T-cell (primary cell): ENCODE measurements at regions not wholly inside any gene's neighbourhood (a gene's known extent, or its start where the extent isn't known, plus 50 kb on each side); places are given as distances from the start of the nearest gene placed in this dataset.
"Not testable (repeated sequence)": the region's sequence is repeated elsewhere in the genome, so short reads cannot be mapped to it uniquely, and the experiment has no call there.

Source experiments
- ATAC-seq, 4 experiments: fragments of 200-7000 bp in 3 of 4; fragments of 150-1000 bp in 1 of 4; cut with Tn5 transposase; replicated peaks in 1 of 4; 1 replicate in 3 of 4; 2 replicates in 1 of 4; pipeline ENCODE4 v1.10.0; 2021; ENCODE audit warnings: moderate library complexity in 3 of 4, mild to moderate bottlenecking in 2 of 4, moderate number of reproducible peaks in 1 of 4
- CTCF ChIA-PET, 2 donors: fragments of 300-600 bp; sonication (Branson Sonifier 250); formaldehyde crosslinking; loops; one replicate each; lab custom pipeline; 2022; ENCODE audit warnings: antibody characterized with exemption in 2 of 2; lab: Charles Lee
- POLR2A ChIA-PET, 2 donors: fragments of 300-600 bp; sonication (Branson Sonifier 250); formaldehyde crosslinking; loops; one replicate each; lab custom pipeline; 2022; ENCODE audit warnings: antibody characterized with exemption in 2 of 2; lab: Charles Lee
- DNase-seq, 35 experiments: peaks; one replicate each; pipeline versions ENCODE4 v3.0.0 to v3.0.0-alpha.2; 2013 to 2023
- H3K27ac ChIP-seq: one replicate; pipeline ENCODE4 v1.5.1; 2013; ENCODE audit warnings: low read length
- H3K27me3 ChIP-seq, 2 experiments: replicated peaks in 1 of 2; 1 replicate in 1 of 2; 2 replicates in 1 of 2; pipeline versions ENCODE4 v1.6.1 to v1.7.0; 2013; ENCODE audit warnings: low read length in 1 of 2, mixed read lengths in 1 of 2; ENCODE audit not compliant: control insufficient read depth in 2 of 2, insufficient read depth in 2 of 2; ENCODE audit errors: extremely low read depth in 1 of 2
- H3K36me3 ChIP-seq, 2 donors: 1 replicate in 1 of 2; 2 replicates in 1 of 2; pipeline versions ENCODE4 v1.6.1 to v1.7.0; 2013; ENCODE audit warnings: low read length in 1 of 2; ENCODE audit not compliant: control insufficient read depth in 2 of 2, insufficient read depth in 1 of 2; ENCODE audit errors: extremely low read depth in 1 of 2
- H3K4me1 ChIP-seq, 2 experiments: 1 replicate in 1 of 2; 2 replicates in 1 of 2; pipeline versions ENCODE4 v1.6.1 to v1.7.0; 2013; ENCODE audit warnings: low read length in 2 of 2, mixed read lengths in 1 of 2; ENCODE audit not compliant: insufficient read depth in 2 of 2, control insufficient read depth in 1 of 2; ENCODE audit errors: extremely low read depth in 1 of 2
- H3K4me3 ChIP-seq, 2 donors: 1 replicate in 1 of 2; 2 replicates in 1 of 2; pipeline versions ENCODE4 v1.5.1 to v1.7.0; 2013; ENCODE audit warnings: mild to moderate bottlenecking in 2 of 2, low read length in 1 of 2, moderate library complexity in 1 of 2; ENCODE audit not compliant: control insufficient read depth in 1 of 2; ENCODE audit errors: extremely low read depth in 1 of 2
- H3K9me3 ChIP-seq: 2 replicates; pipeline ENCODE4 v1.7.0; 2013
- H3K27ac Mint-ChIP-seq, 2 donors: one replicate each; pipeline ENCODE4 v1.8.0; 2020 to 2021; ENCODE audit warnings: mild to moderate bottlenecking in 2 of 2, mixed read lengths in 2 of 2
- H3K27me3 Mint-ChIP-seq, 2 donors: one replicate each; pipeline ENCODE4 v1.8.0; 2021 to 2022; ENCODE audit warnings: mixed read lengths in 2 of 2
- H3K36me3 Mint-ChIP-seq: one replicate; pipeline ENCODE4 v1.8.0; 2021; ENCODE audit warnings: mixed read lengths
- H3K4me1 Mint-ChIP-seq, 3 donors: one replicate each; pipeline ENCODE4 v1.8.0; 2020 to 2022; ENCODE audit warnings: mixed read lengths in 3 of 3, mild to moderate bottlenecking in 1 of 3
- H3K4me3 Mint-ChIP-seq, 3 donors: one replicate each; pipeline ENCODE4 v1.8.0; 2020 to 2022; ENCODE audit warnings: mild to moderate bottlenecking in 3 of 3, mixed read lengths in 3 of 3, moderate library complexity in 3 of 3
- H3K9me3 Mint-ChIP-seq, 3 donors: one replicate each; pipeline ENCODE4 v1.8.0; 2020 to 2022; ENCODE audit warnings: mixed read lengths in 3 of 3
- WGBS: methylation state at CpG from one replicate; pipeline ENCODE4 v1.1.5; 2013; ENCODE audit warnings: missing lambda C conversion rate; ENCODE audit not compliant: insufficient coverage; 5-methylcytosine and 5-hydroxymethylcytosine counted together

- Histone ChIP-seq H3K4me1 (peaks cover 0 to 8% of the 10 kb centered on the region in 2 experiments), H3K27me3 (peaks cover 0 to 25% of the 10 kb centered on the region in 2 experiments), H3K9me3 (no peaks in the 10 kb centered on the region), H3K36me3 (no peaks in the 10 kb centered on the region), H3K4me3 (no peak overlapping the region), H3K27ac (no peak overlapping the region)
- 61% methylated on average over 4 of the region's 4 CpGs for WGBS
- ChIA-PET CTCF (no interaction called here), POLR2A (interaction anchor here in 1 of 2 donors (0.7 kb wide), 1 partner anchor 89 kb away, joined by 3 read pairs; no protein-coding TSS in a partner anchor)
- peaks cover 10 to 17% (median 10%) of the 10 kb centered on the region in 3 donors for H3K4me1 Mint-ChIP-seq
- no peaks in the 10 kb centered on the region for H3K36me3 Mint-ChIP-seq
- no peaks in the 10 kb centered on the region for H3K9me3 Mint-ChIP-seq
- H3K27ac Mint-ChIP-seq = no peak overlapping the region
- peaks cover 20 to 28% of the 10 kb centered on the region in 2 donors for H3K27me3 Mint-ChIP-seq
- no peak for DNase-seq
- no peak for ATAC-seq
- no peak overlapping the region for H3K4me3 Mint-ChIP-seq
These were observed 63.7 kb upstream of the PRR23C start for GRCh38 chr3:139108253-139108969.

- no peak for DNase-seq
- H3K4me3 Mint-ChIP-seq = no peak overlapping the region
- WGBS = 56% methylated on average over 3 of the region's 5 CpGs
These were observed 64.6 kb upstream of the PRR23C start for GRCh38 chr3:139109271-139109670.

GRCh38 chr3:139110072-139110830 lies 65.6 kb upstream of the PRR23C start:
- DNase-seq = no peak
- H3K27me3 Mint-ChIP-seq = peaks cover 20 to 28% of the 10 kb centered on the region in 2 donors
- Histone ChIP-seq H3K4me1 (peaks cover 0 to 8% of the 10 kb centered on the region in 2 experiments), H3K27me3 (peaks cover 0 to 20% of the 10 kb centered on the region in 2 experiments), H3K27ac (no peak overlapping the region), H3K36me3 (no peaks in the 10 kb centered on the region), H3K9me3 (no peaks in the 10 kb centered on the region), H3K4me3 (no peak overlapping the region)
- CTCF ChIA-PET = interaction anchor here in 1 of 2 donors (0.9 to 2.0 kb wide), 2 partner anchors 8 to 220 kb away, joined by 3 to 10 read pairs; no protein-coding TSS in a partner anchor
- H3K27ac Mint-ChIP-seq = no peak overlapping the region
- H3K9me3 Mint-ChIP-seq = no peaks in the 10 kb centered on the region
- POLR2A ChIA-PET = interaction anchor here in 1 of 2 donors (0.7 kb wide), 1 partner anchor 16 kb away, joined by 3 read pairs; no protein-coding TSS in a partner anchor
- H3K4me3 Mint-ChIP-seq = no peak overlapping the region
- peaks cover 10 to 17% (median 10%) of the 10 kb centered on the region in 3 donors for H3K4me1 Mint-ChIP-seq
- no peak for ATAC-seq
- 32% methylated on average over 9 of the region's 10 CpGs for WGBS
- no peaks in the 10 kb centered on the region for H3K36me3 Mint-ChIP-seq

More at GRCh38 chr3:139109271-139109670, 64.6 kb upstream of the PRR23C start:
- no peaks in the 10 kb centered on the region for H3K9me3 ChIP-seq
- Mint-ChIP-seq H3K27ac (no peak overlapping the region), H3K4me1 (peaks cover 10 to 17% (median 10%) of the 10 kb centered on the region in 3 donors), H3K27me3 (peaks cover 20 to 28% of the 10 kb centered on the region in 2 donors), H3K9me3 (no peaks in the 10 kb centered on the region), H3K36me3 (no peaks in the 10 kb centered on the region)
- no peak for ATAC-seq
- H3K36me3 ChIP-seq = no peaks in the 10 kb centered on the region
- H3K27ac ChIP-seq = no peak overlapping the region
- POLR2A ChIA-PET = interaction anchor here in 1 of 2 donors (0.6 kb wide), 1 partner anchor 60 kb away, joined by 3 read pairs; no protein-coding TSS in a partner anchor
- H3K27me3 ChIP-seq = peaks cover 0 to 25% of the 10 kb centered on the region in 2 experiments
- H3K4me3 ChIP-seq = no peak overlapping the region
- CTCF ChIA-PET = no interaction called here
- peaks cover 0 to 8% of the 10 kb centered on the region in 2 experiments for H3K4me1 ChIP-seq

- not testable (repeated sequence) for H3K9me3 ChIP-seq, DNase-seq, H3K9me3 Mint-ChIP-seq, H3K4me3 Mint-ChIP-seq, H3K36me3 Mint-ChIP-seq, H3K4me1 ChIP-seq, ATAC-seq, H3K36me3 ChIP-seq, H3K27ac ChIP-seq, H3K4me3 ChIP-seq, H3K27ac Mint-ChIP-seq
- POLR2A ChIA-PET = interaction anchor here in 1 of 2 donors (0.7 kb wide), 1 partner anchor 17 kb away, joined by 3 read pairs; no protein-coding TSS in a partner anchor
- peaks cover 17 to 28% of the 10 kb centered on the region in 2 donors for H3K27me3 Mint-ChIP-seq
- H3K27me3 ChIP-seq = peaks cover 0 to 20% of the 10 kb centered on the region in 2 experiments
- CTCF ChIA-PET = interaction anchor here in 1 of 2 donors (0.9 to 2.0 kb wide), 3 partner anchors 9 to 219 kb away, joined by 3 to 10 read pairs (median 5); no protein-coding TSS in a partner anchor
- H3K4me1 Mint-ChIP-seq = peaks cover 10 to 17% (median 10%) of the 10 kb centered on the region in 3 donors
- no CpG with 5 or more reads among the region's 2 CpGs for WGBS
These were observed 66.2 kb upstream of the PRR23C start for GRCh38 chr3:139110929-139111328.

GRCh38 chr3:139111392-139112229 lies 66.9 kb upstream of the PRR23C start:
- Mint-ChIP-seq H3K27me3 (peaks cover 17 to 28% of the 10 kb centered on the region in 2 donors), H3K4me3 (no peak overlapping the region), H3K27ac (no peak overlapping the region), H3K36me3 (no peaks in the 10 kb centered on the region), H3K9me3 (no peaks in the 10 kb centered on the region), H3K4me1 (peaks cover 10 to 17% (median 10%) of the 10 kb centered on the region in 3 donors)
- 0% methylated on average over 3 of the region's 13 CpGs for WGBS
- ChIA-PET POLR2A (no interaction called here), CTCF (interaction anchor here (0.5 to 2.0 kb wide), 7 partner anchors 9 to 219 kb away, joined by 3 to 10 read pairs (median 4); no protein-coding TSS in a partner anchor)
- Histone ChIP-seq H3K4me3 (no peak overlapping the region), H3K27me3 (peaks cover 0 to 20% of the 10 kb centered on the region in 2 experiments), H3K27ac (no peak overlapping the region), H3K4me1 (peaks cover 0 to 8% of the 10 kb centered on the region in 2 experiments), H3K36me3 (no peaks in the 10 kb centered on the region), H3K9me3 (no peaks in the 10 kb centered on the region)
- peak in 3 of 4 experiments; percentile 50 to 63 (median 55) for ATAC-seq
- peak in 29 of 35 experiments; percentile 6 to 62 (median 27) for DNase-seq
